ENCODE measurements at regions not wholly inside any gene's neighbourhood (a gene's known extent, or its start where the extent isn't known, plus 50 kb on each side); places are given as distances from the start of the nearest gene placed in this dataset.

- no peak overlapping the region for H2AK5ac ChIP-seq (ENCODE audit: low read depth, low read length)
- H3K9me3 ChIP-seq (ENCODE audit: control insufficient read depth, insufficient read depth, low read length): no peaks in the 10 kb centered on the region
- no peak overlapping the region for H4K5ac ChIP-seq (ENCODE audit: low read depth, low read length)
- no peak overlapping the region for H3K18ac ChIP-seq (ENCODE audit: low read depth, low read length)
- H3K36me3 ChIP-seq (ENCODE audit: control insufficient read depth, insufficient read depth, low read length): no peaks in the 10 kb centered on the region
- no peak overlapping the region for H3K23ac ChIP-seq (ENCODE audit: low read depth, low read length)
- H3K4ac ChIP-seq (ENCODE audit: low read depth, low read length): no peak overlapping the region
- H4K8ac ChIP-seq (ENCODE audit: low read depth in 2 of 2, low read length in 2 of 2): no peak overlapping the region
- ATAC-seq (ENCODE audit: low read depth) (no peak), DNase-seq (no peak)
- H3K4me2 ChIP-seq (ENCODE audit: low read depth, low read length): no peak overlapping the region
- no peaks in the 10 kb centered on the region for H3K79me1 ChIP-seq (ENCODE audit: low read depth in 1 of 2, low read length in 2 of 2)
- intact Hi-C loops (cut with micrococcal nuclease) (no loop called here), dilution Hi-C loops (cut with HindIII; ENCODE audit: low sequenced_read_pairs, unreplicated experiment) (no loop called here), in situ Hi-C loops (cut with MboI; ENCODE audit: low sequenced_read_pairs) (no loop called here)
- H2AFZ ChIP-seq (replicated peaks; ENCODE audit: low read length, poor library complexity): no peak overlapping the region
- H2BK20ac ChIP-seq (ENCODE audit: low read depth, low read length): no peak overlapping the region
- no peak overlapping the region for H3K9ac ChIP-seq (ENCODE audit: low read depth, low read length)
- CTCF ChIA-PET: interaction anchor here (0.7 kb wide), 1 partner anchor 286 kb away, joined by 3 read pairs; no protein-coding TSS in a partner anchor
- H3K27ac ChIP-seq (ENCODE audit: insufficient read depth, low read length): no peak overlapping the region
- H2AK9ac ChIP-seq (replicated peaks; ENCODE audit: low read depth, low read length, poor library complexity): no peak overlapping the region
- H3K27me3 ChIP-seq (ENCODE audit: control insufficient read depth, insufficient read depth, low read length): no peaks in the 10 kb centered on the region
- H3K9me1 ChIP-seq (ENCODE audit: insufficient read depth, low read length): no peaks in the 10 kb centered on the region
- no peaks in the 10 kb centered on the region for H4K20me1 ChIP-seq (ENCODE audit: insufficient read depth, low read length)
- H3K56ac ChIP-seq (ENCODE audit: extremely low read depth, insufficient read depth, low read length): no peak overlapping the region
- no TSS peak for BruUV-seq (replicated peaks)
- no peak overlapping the region for H2BK5ac ChIP-seq (ENCODE audit: low read depth, low read length, poor library complexity, severe bottlenecking)
- no peaks in the 10 kb centered on the region for H3K4me1 ChIP-seq (ENCODE audit: control insufficient read depth, insufficient read depth, low read length)
- H2BK15ac ChIP-seq (ENCODE audit: low read depth, low read length): no peak overlapping the region
- TF ChIP-seq CTCF (conservative IDR thresholded peaks at IDR 0.05; ENCODE audit: low read depth, low read length) (no peak), MAFK (IDR thresholded peaks at IDR 0.05; ENCODE audit: low read depth, low read length) (no peak), RCOR1 (IDR thresholded peaks at IDR 0.05; ENCODE audit: insufficient replicate concordance, low read length) (no peak), ELK1 (IDR thresholded peaks at IDR 0.05; ENCODE audit: borderline replicate concordance, low read depth, low read length) (no peak), POLR2A (IDR thresholded peaks at IDR 0.05; ENCODE audit: low read depth, low read length) (no peak), BHLHE40 (IDR thresholded peaks at IDR 0.05; ENCODE audit: low read depth, low read length) (no peak), MAZ (IDR thresholded peaks at IDR 0.05; ENCODE audit: borderline replicate concordance, low read depth, low read length) (no peak), CHD1 (IDR thresholded peaks at IDR 0.05; ENCODE audit: low read depth, low read length) (no peak), MXI1 (IDR thresholded peaks at IDR 0.05; ENCODE audit: borderline replicate concordance, low read depth, low read length) (no peak)
- H2BK120ac ChIP-seq (ENCODE audit: low read depth, low read length): no peak overlapping the region
- no peak overlapping the region for H3K14ac ChIP-seq (replicated peaks; ENCODE audit: low read depth, low read length)
- POLR2A ChIA-PET (ENCODE audit: unreplicated experiment): no interaction called here
- no peak overlapping the region for H4K91ac ChIP-seq (ENCODE audit: insufficient read depth, low read depth, low read length)
- H3K4me3 ChIP-seq (ENCODE audit: insufficient read depth, low read depth, low read length): no peak overlapping the region
- no CpG with 5 or more reads among the region's 3 CpGs for WGBS, 2 experiments (ENCODE audit: extremely low coverage in 2 of 2, insufficient read length in 1 of 2)
Observed at GRCh38 chr6:156160795-156161165, 616.4 kb upstream of the ARID1B start.
